ENCODE measurements at regions not wholly inside any gene's neighbourhood (a gene's known extent, or its start where the extent isn't known, plus 50 kb on each side); places are given as distances from the start of the nearest gene placed in this dataset.

DNA sequence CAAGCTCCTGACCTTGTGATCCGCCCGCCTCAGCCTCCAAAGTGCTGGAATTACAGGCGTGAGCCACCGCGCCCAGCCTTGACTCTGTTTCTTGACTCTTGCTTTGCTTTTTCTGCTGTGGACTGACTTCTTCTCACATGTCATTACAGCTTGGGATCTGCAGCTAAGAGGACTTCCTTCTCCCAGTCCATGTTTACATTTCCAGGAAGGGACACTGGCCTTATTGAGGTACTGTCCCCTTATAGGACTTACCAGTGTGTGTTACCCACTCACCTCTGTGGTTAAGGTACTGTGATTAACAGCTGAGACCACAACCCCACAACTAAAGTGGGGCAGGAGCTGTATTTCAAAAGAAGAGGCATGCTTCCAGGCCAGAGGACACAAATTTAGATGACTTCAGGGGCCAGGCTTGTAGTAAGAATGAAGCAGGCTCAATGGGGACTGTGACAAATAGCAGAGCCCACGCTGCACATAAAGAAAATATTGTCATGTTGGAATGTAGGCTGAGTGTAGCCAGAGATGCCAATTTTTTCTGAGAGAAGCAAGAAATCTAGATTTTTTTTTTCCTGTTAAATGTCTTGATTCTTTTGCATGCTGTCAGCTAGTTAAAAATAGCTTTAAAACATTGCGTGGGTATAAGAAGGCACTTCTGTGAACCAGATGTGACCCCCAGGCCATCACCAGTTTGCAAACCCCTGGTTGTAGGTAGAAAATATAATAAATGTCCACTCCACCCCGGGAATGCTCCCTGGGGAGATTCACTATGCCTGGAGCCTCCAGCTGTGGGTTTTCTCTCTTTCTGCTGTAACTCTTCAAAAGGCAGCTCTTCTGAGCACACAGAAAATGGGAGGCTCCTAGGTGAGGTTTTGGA lies 75.0 kb downstream of the PTPDC1 start:
- DNase-seq (ENCODE audit: low read depth) = no peak
- no peak overlapping the region for H3K4me3 ChIP-seq (ENCODE audit: low read length)
- TF ChIP-seq, protein P1, sequence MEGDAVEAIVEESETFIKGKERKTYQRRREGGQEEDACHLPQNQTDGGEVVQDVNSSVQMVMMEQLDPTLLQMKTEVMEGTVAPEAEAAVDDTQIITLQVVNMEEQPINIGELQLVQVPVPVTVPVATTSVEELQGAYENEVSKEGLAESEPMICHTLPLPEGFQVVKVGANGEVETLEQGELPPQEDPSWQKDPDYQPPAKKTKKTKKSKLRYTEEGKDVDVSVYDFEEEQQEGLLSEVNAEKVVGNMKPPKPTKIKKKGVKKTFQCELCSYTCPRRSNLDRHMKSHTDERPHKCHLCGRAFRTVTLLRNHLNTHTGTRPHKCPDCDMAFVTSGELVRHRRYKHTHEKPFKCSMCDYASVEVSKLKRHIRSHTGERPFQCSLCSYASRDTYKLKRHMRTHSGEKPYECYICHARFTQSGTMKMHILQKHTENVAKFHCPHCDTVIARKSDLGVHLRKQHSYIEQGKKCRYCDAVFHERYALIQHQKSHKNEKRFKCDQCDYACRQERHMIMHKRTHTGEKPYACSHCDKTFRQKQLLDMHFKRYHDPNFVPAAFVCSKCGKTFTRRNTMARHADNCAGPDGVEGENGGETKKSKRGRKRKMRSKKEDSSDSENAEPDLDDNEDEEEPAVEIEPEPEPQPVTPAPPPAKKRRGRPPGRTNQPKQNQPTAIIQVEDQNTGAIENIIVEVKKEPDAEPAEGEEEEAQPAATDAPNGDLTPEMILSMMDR (IDR thresholded peaks at IDR 0.05; ENCODE audit: insufficient read depth, low read depth, low read length, missing control alignments) = no peak

DNA sequence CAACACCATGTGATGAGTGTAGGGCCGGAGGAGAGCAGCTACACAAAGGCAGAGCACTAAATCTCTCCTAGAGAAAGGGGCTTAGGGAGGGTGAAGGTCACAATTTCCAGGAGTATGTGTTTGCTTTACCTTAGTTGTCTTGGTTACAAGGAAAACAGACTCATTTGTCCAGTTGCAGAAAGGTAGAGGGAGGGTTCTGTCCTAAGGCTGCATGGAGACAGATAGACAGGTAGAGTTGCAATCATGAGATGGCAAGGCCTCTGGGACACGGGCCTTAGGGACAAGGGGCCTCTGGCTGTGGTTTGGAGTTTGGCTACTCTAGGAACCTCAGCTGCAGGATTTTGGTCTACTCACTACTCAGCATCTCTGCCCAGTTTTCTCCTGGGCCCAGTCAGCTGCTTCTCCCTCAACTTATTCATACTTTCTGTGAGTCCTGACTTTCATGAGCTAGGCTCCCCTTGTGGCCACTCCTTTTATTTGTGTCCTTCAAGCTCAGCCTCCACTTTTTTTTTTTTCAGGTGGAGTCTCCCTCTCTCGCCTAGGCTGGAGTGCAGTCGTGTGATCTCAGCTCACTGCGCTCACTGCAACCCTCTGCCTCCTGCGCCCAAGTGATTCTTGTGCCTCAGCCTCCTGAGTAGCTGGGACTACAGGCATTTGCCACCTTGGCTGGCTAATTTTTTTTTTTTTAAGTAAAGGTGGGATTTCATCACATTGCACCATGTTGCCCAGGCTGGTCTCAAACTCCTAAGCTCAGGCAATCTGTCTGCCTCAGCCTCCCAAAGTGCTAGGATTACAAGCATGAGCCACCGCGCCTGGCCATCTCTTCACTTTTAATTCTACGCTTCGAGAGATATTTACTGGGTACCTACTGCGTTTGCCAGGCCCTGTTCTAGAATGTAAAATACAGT lies 76.6 kb downstream of the PTPDC1 start:
- no peak overlapping the region for H3K4me3 ChIP-seq (ENCODE audit: low read length)
- DNase-seq (ENCODE audit: low read depth) = peak; percentile 21

DNA sequence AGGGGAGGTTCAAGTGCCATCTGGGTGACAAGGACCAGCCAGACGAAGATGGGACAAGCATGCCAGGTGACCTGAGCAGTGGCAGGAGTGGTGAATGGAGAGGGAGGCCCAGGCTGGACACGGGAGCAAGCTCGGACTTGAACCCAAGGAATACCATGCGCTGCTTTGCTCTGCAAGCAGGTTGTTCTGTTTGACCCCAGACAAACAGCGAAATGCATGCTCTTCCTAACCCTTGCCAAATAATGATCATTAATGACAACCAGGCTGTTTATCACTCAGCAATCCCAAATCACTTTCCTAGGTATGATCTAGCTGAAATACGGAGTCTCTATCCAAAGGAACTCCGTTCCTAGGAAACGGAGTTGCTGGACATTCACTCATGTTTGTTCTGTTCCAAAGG lies 77.4 kb downstream of the PTPDC1 start:
- no peak overlapping the region for H3K4me3 ChIP-seq (ENCODE audit: low read length)
- DNase-seq (ENCODE audit: low read depth) = no peak
- TF ChIP-seq, protein P1 (IDR thresholded peaks at IDR 0.05; ENCODE audit: insufficient read depth, low read depth, low read length, missing control alignments) = no peak

More for the DNA sequence above, 76.6 kb downstream of the PTPDC1 start:
- TF ChIP-seq, protein P1 (IDR thresholded peaks at IDR 0.05; ENCODE audit: insufficient read depth, low read depth, low read length, missing control alignments) = no peak

DNA sequence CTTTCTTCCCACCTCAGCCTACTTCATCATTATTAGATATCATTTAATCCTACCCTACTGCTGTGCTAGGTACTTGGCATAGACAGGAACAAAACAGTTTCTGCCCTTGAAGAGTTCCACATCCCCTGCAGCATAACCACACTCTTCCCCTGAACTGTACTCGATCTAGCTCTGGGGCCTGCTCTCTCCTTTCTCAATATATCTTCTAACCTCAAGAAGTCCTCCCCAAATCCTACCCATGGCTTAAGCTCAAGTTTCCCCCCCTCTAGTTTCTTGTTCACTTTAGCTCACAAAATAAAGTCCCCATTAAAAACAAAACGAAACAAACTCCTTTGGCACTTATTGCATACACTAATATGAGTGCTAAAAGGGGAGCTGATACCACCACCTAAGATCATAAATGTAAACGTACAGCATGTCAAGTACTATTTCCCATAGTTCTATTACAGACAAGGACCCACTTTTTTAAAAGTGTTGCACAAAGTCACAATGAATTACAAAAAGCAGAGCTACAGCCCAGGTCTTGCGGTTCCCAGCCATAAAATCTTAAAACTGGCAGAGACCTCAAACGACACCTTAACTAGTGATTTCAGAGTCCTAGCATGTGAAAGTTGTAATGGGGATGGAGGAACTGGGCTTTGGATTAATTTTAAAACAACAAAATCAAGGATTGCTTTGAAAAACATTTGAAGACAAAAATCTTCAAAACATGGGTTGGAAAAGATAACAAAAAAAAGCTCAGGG lies 80.7 kb downstream of the PTPDC1 start:
- H3K4me3 ChIP-seq (ENCODE audit: low read length) = no peak overlapping the region
- TF ChIP-seq, protein P1 (IDR thresholded peaks at IDR 0.05; ENCODE audit: insufficient read depth, low read depth, low read length, missing control alignments) = no peak
- DNase-seq (ENCODE audit: low read depth) = no peak

DNA sequence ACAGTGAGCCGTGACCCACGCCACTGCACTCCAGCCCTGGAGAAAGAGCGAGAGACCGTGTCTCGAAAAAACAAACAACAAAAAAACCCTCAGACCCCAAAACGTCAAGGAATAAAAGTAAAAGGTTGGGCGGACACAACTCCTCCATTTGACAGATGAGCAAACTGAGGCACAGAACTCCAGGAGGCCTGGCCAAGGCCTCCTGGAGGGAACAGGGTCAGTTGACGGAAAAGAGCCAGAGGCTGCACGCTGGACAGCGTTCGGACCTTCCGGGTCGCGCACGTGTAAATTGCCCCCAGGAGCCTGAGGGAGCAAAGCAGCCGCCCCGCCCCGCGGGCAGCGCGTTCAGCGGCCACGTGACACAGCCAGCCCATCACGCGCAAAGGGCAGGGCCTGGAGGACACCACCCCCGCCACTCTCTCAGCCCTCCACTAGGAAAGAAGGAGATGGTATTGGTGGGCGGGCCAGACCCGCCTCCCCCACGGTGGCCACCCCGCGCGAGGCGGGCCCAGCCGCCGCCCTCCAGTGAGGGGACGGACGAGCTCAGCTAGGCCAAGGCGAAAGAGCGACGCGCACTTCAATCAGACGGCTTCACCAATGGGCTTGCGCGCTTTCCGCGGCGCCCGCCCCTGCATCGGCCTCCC lies 81.5 kb downstream of the PTPDC1 start:
- peak; percentile 99 for DNase-seq (ENCODE audit: low read depth)
- H3K4me3 ChIP-seq (ENCODE audit: low read length) = peak overlapping the region; percentile 50
- TF ChIP-seq, protein P1 (IDR thresholded peaks at IDR 0.05; ENCODE audit: insufficient read depth, low read depth, low read length, missing control alignments) = no peak
